SU-DHL-6 (cell line): ENCODE measurements at regions not wholly inside any gene's neighbourhood (a gene's known extent, or its start where the extent isn't known, plus 50 kb on each side); places are given as distances from the start of the nearest gene placed in this dataset.

Experiments
- CTCF ChIP-seq: fragments of 200-600 bp; sonication (generic); IDR thresholded peaks from one replicate; pipeline ENCODE4 v1.5.1; 2017; ENCODE audit warnings: antibody characterized with exemption, mild to moderate bottlenecking, low read length, moderate library complexity; ENCODE audit not compliant: insufficient read depth, poor library complexity, severe bottlenecking
- EZH2phosphoT487 ChIP-seq: fragments of 200-600 bp; sonication (generic), shearing (Covaris generic); conservative IDR thresholded peaks from 2 replicates; pipeline ENCODE4 v1.6.1; 2018; ENCODE audit warnings: mild to moderate bottlenecking, antibody characterized with exemption, low read length, moderate library complexity, mixed read lengths

- TF ChIP-seq CTCF (no peak), EZH2phosphoT487 (no peak)
These were observed 230.9 kb downstream of the SOX3 start for GRCh38 chrX:140273921-140274320.
